Nucleus accumbens (tissue), 56 donors: ENCODE measurements at regions not wholly inside any gene's neighbourhood (a gene's known extent, or its start where the extent isn't known, plus 50 kb on each side); places are given as distances from the start of the nearest gene placed in this dataset.
"Not testable (repeated sequence)": the region's sequence is repeated elsewhere in the genome, so short reads cannot be mapped to it uniquely, and the experiment has no call there.

Source experiments
- DNase-seq, 56 donors: peaks; one replicate each; lab custom pipeline; 2025; lab: John Stamatoyannopoulos, UW

DNA sequence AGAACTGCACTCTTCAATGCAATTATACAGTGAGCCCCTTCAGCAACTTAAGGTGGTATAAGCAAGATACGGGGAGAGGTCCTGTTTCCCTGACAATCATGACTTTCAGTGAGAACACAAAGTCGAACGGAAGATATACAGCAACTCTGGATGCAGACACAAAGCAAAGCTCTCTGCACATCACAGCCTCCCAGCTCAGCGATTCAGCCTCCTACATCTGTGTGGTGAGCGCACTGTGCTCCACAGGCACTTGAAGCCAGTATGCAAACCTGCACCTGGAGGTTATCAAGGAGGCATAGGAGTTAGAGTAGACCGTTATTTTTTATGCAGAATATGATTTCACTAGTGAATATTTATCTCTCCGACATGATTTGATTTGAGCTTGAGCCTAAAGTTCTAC, 152.2 kb upstream of the OR4E1 start:
- DNase-seq = no peak

DNA sequence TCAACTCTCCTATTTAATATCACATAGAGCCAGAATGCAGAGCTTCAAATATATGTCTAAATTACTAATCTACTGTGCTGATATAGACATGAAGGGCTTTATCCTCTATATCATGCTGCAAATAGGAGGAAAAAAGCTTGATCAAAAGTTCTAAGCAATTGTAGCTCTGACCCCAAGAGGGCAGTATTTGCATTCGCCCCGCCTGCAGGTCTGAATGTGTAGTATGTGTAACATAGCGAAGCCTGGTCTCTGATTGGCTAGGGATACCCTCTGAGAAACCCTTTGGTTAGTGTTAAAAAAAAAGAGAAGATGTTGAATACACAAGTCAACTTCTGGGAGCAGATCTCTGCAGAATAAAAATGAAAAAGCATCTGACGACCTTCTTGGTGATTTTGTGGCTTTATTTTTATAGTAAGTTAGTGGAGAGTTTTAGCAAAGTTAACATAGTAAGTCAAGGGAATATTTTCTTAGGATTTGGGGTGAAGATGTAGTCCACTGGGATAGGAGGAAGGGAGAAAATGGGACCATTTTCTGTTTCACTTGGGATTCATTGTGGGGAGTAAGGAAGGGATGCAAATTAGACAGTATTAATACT, 151.6 kb upstream of the OR4E1 start:
- no peak for DNase-seq

DNA sequence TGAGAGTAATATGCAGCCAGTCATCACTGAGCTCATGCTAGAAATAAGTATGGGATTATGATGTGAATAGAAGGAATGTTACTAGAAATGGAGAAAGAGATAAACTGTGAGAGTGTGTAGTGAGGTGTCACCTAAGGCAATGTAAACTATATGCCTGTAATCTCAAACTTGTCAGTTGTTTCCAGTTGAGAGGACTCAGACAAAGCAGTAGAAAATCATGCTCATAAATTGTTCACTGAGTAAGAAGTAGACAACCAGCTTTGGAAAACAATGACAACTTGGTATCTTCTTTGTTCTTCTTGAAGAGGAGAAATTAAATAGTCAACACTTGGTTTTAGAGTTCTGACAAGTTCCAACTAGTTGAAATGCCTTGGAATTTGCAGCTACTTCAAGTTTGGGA, 148.5 kb upstream of the OR4E1 start:
- no peak for DNase-seq

DNA sequence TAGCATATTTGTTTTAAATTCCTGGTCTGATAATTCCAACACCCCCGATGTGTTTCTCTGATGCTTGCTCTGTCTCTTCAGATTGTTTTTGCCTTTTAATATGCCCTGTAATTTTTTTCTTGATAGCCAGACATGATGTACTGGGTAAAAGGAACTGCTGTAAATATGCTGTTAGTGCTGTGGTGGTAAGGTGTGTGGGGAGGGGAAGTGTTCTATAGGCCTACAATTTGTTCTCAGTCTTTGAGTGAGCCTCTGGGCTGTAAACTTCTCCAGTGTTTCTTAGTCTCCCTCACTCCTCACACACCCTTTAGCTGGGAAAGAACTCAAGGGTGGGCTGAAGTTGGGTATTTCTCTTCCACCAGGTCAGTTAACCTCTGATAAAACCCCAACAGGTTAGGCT, 147.0 kb upstream of the OR4E1 start:
- DNase-seq = no peak

DNA sequence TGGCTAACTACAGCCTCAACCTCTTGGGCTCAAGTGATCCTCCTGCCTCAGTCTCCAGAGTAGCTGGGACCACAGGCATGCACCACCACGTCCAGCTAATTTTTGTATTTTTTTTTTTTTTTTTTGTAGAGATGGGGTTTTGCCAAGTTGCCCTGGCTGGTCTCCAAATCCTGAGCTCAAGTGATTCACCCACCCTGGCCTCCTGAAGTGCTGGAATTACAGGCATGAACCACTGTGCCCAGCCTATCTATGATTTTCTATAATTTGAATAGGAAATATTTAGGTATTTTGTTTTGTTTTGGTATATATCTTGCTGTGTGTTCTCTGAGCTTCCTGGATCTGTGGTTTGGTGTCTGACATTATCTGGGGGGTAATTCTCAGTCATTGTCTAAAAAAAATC, 146.3 kb upstream of the OR4E1 start:
- not testable (repeated sequence) for DNase-seq

DNA sequence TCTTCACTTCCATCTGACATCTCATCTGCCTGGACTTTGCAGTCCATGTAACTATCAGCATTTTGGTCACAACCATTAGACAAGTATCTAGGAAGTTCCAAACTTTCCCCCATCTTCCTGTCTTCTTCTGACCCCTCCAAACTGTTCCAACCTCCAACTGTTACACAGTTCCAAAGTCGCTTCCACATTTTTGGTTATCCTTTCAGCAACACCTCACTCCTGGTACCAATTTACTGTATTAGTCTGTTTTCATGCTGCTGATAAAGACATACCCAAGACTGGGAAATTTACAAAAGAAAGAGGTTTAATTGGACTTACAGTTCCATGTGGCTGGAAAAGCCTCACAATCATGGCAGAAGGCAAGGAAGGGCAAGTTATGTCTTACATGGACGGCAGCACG, 143.4 kb upstream of the OR4E1 start:
- DNase-seq = not testable (repeated sequence)

DNA sequence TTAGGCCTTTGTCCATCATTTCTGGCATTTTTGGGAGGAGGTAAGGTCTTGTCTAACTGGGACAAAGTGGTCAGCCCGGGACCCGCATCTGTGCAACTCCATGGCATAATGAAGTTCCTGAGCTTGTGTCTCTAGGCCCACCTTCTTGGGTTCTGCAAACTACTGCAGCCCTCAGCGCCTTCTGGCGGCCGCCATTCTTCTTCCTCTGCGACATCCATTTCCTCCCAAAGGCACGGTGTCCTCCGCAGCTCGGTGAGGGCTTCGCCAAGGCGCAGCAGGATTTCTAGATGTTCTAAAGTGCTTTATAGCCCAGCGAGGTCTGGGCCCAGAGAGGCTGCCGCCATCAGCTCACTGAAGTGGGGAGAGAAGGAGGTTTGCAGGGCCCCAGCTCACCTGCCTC, 134.4 kb upstream of the OR4E1 start:
- DNase-seq = no peak

DNA sequence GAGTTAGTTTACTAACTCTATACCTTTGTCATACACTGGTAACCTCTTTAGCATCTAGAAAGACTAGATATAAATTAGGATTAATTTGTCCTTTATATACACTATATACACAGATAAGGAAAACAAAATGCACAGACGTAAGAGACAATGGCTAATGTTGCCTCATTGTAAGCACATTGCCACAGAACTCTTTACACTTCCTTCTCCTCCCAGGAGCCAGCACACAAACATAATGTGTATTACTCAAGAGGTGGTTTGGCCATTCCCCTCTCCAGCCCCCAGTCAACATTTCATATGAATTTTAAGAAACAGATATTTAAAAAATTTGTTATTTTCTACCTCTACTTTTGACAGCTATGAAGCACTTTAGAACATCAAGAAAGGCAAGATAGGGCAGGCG, 131.4 kb upstream of the OR4E1 start:
- DNase-seq = no peak

DNA sequence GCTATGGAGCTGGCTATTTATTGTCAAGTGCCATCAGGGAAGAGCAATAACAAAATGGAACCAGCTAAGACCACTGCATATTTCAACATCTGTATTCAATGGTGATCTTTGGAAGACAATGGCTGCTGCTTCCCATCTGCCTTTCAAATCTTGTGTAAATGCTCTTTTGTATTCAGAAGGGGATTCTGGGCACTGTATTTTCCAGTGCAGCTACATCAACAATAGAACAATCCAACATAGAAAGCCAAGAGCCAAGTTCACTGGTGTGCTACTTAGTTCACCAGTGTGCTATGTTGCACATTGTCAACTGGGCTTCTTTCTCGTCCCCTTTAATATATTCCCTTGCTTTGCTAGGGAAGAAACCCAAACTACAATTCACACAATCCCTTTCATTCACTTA, 128.8 kb upstream of the OR4E1 start:
- peak in 6 of 56 donors; percentile 1 to 12 (median 6) for DNase-seq

DNA sequence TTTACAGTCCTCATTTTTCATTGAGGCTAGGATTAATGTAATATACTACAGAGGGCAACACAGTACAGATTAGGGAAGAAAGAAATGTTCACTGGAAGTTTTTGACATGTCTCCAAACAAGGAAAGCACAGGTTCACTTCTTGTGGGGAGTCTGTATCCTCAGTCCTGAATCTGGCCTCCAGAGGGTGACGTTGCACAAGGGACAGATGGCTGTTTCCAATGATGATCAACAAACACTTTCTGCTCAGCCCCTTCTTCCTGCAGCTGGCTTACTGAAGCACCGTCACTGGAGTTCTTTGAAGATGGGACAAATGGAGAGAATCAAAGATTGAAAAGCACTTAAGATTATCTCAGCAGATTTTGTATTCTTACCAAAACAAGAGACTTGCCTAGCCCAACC, 123.3 kb upstream of the OR4E1 start:
- DNase-seq = peak in 9 of 56 donors; percentile 2 to 22 (median 5)

DNA sequence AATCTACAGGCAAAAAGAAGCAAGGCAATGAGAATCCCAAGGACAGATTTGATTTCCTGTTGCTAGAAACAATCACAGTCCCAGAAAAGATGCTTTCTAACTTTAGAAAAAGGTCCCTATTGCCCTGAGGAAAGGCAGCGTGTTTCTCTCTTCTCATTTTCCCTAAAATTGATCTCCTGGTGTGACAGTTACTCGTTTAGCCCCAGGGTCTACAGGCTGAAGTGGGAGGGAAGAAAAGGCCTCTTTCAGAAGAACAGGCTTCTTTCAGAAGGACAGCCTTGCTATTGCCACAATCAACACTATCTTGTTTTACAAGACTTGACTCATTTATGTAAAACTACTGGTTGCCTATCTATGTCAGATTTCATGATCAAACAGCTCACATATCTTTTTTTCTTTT, 121.8 kb upstream of the OR4E1 start:
- no peak for DNase-seq

DNA sequence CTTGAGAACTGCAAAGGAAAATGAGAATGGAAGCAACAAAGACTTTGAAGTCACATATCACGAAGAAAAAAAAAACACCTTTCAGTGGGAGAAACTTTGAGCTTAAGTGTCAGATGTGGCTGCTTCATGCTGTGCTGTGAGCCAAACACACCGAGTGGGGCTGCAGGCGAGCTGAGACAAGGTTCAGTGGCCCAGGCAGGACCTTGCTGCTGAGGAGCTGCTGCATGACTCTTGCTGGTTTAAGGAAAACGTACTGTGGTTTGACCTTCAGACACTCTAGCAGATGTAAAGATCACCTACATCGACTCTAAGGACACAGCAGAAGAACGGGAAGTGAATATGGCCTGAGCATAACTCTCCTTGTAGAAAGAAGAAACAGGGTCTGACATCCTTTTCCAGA, 118.1 kb upstream of the OR4E1 start:
- DNase-seq = no peak

DNA sequence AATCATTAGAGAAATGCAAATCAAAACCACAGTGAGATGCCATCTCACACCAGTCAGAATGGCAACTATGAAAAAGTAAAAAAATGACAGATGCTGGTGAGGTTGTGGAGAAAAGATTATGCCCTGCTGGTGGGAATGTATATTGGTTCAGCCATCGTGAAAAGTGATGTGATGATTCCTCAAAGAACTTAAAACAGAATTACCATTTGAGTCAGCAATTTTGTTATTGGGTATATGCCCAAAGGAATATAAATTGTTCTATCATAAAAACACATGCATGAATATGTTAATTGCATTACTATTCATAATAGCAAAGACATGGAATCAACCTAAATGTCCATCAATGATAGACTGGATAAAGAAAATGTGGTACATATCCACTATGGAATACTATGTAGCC, 115.1 kb upstream of the OR4E1 start:
- DNase-seq = not testable (repeated sequence)

DNA sequence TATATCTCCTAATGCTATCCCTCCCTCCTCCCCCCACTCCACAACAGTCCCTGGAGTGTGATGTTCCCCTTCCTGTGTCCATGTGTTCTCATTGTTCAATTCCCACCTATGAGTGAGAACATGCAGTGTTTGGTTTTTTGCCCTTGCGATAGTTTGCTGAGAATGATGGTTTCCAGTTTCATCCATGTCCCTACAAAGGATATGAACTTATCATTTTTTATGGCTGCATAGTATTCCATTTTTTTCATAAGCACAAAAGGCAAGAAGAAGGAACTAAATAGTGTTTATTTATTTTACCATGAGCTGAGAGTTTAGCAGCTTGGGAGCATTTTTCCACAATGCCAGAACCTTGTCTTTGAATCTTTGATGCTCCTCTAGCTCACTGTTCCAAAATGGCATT, 113.6 kb upstream of the OR4E1 start:
- not testable (repeated sequence) for DNase-seq

DNA sequence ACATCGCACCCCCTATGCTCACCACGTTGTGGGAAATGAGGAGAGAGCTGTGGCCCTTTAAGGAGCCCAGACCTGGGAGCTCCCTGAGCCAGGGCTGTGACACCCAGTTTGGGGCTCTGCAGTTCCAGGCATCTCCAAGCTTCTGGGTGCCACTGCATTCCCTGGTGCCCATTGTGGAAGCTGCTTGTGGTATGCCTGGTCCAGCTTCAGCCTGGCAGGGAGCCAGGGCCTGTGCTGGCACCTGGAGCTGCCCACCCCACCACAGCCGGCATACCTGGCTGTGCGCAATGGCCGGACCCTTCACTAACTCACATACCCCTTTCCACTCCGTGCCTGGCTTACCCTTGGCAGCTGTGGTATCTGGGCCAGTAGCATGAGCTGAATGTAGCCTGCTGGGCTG, 107.9 kb upstream of the OR4E1 start:
- DNase-seq = no peak

DNA sequence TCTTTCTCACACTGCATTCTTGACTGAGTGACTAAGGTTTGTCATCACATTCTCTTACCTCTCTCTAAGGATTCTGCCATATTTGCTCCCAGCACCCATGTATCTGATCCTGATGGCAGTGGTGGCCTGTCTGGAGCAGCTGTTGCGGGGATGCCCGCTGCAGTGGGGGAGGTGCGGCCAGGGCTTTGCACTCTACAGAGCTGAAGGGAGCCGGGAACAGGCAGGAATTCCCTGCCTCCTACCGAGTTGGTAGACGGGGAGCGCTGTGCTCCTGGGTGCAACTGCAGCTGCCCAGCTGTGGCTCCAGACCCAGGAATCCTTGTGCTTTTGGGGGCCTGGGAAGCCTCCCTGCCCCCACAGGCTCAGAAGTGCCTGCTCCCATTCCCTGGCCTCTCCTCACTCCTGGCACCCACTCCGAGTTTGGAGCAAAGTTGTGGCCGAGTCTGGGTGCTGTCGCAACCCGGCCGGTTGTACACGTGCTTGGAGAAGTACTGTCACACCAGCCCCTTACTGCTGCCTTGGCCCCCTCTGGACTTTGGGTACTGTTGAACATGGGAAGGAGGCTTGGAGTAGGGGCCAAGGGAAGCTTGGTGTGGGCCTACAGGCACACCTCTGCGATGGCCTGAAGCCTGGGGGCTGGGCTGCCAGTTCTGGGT, 106.9 kb upstream of the OR4E1 start:
- DNase-seq = no peak

DNA sequence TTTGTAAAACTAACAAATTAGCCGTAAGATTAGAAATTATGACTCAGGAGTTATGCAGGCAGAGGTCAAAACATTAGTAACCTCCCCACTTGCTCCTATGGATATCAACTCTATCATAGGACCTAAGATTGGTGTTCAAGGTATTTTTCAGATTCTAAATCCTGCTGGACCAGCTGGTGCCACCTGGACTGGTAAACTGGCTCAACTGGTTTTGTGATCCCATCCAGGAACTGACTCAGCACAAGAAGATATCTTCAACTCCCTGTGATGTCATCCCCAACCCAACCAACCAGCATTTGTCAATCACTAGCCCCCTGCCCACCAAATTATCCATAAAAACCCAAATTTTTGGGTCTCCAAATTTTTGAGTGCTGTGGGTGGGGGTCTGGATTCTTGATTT, 98.1 kb upstream of the OR4E1 start:
- DNase-seq = no peak

DNA sequence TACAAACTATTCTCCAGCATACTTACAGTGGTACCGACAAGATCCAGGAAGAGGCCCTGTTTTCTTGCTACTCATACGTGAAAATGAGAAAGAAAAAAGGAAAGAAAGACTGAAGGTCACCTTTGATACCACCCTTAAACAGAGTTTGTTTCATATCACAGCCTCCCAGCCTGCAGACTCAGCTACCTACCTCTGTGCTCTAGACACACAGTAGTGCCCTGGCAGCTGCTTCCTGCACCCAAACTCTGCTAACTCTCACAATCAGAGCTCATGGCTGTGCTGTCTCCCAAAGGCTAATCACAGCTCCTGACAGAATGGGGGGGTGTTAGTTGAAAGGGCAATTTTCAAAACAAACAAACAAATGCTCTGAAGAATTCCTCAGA, 95.2 kb upstream of the OR4E1 start:
- DNase-seq = no peak

DNA sequence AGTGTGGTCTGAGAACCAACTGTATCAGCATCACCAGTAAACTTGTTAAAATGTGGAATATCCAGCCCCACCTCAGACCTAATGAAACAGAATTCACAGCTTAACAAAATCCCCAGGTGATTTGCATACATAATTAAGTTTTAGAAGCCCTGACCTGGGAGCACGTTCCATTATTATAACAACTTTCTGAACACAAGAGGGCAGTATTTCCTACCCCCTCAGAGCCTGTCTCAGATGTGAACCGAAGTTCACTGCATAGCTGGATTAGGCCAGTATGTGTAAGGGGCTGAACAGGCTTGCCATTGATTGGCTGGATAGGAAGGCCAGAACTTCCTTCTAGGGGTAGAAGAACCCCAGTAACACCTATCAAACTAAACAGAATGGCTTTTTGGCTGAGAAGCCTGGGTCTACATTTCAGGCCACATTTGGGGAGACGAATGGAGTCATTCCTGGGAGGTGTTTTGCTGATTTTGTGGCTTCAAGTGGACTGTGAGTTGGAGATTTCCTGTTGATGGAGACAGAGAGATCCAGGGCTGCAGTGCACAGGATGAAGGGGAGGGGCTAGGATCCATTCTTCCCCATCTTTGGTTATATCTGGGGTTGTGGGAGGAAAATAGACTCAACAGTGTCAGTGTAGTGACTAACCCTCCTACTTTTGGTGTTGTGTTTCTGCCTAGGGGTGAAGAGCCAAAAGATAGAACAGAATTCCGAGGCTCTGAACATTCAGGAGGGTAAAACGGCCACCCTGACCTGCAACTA, 94.7 kb upstream of the OR4E1 start:
- no peak for DNase-seq

DNA sequence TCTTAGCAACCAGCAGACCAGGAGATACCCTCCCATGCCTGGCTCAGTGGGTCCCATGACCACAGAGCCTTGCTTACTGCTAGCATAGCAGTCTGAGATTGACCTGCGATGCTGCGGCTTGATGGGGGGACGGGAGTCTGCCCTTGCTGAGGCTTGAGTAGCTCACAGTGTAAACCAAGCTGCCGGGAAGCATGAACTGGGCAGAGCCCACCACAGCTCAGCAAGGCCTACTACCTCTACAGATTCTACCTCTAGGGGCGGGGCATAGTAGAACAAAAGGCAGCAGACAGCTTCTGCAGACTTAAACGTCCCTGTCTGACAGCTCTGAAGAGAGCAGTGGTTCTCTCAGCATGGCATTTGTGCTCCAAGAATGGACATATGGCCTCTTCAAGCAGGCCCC, 86.7 kb upstream of the OR4E1 start:
- DNase-seq = not testable (repeated sequence)

DNA sequence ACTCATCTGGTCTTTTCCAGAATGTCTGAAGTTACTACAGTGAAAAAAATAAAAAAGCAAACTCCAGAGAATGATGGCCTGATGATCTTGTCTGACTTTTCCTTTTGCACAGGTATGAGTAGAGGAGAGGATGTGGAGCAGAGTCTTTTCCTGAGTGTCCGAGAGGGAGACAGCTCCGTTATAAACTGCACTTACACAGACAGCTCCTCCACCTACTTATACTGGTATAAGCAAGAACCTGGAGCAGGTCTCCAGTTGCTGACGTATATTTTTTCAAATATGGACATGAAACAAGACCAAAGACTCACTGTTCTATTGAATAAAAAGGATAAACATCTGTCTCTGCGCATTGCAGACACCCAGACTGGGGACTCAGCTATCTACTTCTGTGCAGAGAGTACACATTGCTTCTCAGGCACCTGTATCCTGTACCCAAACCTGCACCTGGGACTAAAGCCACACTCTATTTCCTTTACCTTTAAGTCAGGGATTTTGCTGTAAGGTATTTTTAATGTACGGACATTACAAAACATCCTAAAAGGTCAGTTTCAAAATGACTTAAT, 75.8 kb upstream of the OR4E1 start:
- no peak for DNase-seq

DNA sequence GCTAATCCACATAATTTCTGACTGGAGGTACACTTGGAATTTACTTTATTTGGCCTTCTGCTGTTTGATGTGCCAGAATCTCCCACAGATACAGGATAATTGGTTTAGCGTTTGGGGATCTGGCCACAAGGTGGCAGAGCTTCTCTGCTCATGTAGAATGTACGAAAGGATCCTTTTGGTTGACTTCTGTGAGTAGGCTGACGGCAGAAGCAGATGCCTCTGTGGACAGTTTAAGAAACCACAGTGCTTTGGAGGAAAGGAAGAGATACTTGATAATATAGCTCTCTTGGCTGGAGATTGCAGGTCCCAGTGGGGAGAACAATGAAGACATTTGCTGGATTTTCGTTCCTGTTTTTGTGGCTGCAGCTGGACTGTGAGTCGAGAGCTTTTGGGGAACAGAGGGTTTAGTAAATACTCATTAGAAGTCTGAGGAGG, 75.3 kb upstream of the OR4E1 start:
- DNase-seq = peak in 44 of 56 donors; percentile 0 to 61 (median 11)
